ENCODE measurements at regions not wholly inside any gene's neighbourhood (a gene's known extent, or its start where the extent isn't known, plus 50 kb on each side); places are given as distances from the start of the nearest gene placed in this dataset.
"Not testable (repeated sequence)": the region's sequence is repeated elsewhere in the genome, so short reads cannot be mapped to it uniquely, and the experiment has no call there.

DNA sequence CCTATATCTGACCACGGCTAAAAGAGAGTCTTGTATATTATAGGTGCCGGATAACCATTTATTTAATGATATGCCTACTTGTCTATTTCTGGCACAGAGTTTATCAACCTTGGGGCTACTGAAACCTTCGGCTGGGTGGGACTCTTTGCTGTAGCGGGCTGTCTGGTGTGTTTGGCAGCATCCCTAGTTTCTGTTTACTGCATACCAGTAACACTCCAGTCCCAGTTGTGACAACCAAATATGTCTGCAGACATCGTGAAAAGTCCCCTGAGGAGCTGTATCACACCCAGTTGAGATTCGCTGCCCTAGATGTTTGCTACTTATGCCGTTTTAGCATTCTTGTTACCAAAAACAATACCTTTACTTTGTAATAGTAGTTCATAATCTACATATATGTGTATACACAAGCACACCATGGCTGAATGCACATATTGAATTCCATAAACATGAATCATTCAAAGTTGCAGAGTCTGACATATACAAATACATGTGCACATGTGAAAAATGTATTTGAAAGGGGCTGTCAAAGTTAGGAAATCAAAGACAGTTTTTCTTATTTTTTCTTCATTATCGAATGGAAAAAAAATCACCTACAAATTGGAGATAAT lies 89.1 kb upstream of the SHISA6 start:
- H3K27me3 ChIP-seq (ENCODE audit: insufficient read depth, low read depth): no peaks in the 10 kb centered on the region
- H3K4me2 ChIP-seq: no peak overlapping the region
- TF ChIP-seq CTCF (conservative IDR thresholded peaks at IDR 0.05; ENCODE audit: low read depth, low read length): no peak
- H3K9ac ChIP-seq: no peak overlapping the region
- no peak overlapping the region for H3K4me3 ChIP-seq (IDR thresholded peaks at IDR 0.05; ENCODE audit: insufficient read depth, low read depth, low read length)
- no peaks in the 10 kb centered on the region for H4K20me1 ChIP-seq (ENCODE audit: insufficient read depth)
- H3K27ac ChIP-seq: no peak overlapping the region
- H2AFZ ChIP-seq (ENCODE audit: low read depth): no peak overlapping the region
- H3K36me3 ChIP-seq (ENCODE audit: insufficient read depth): no peaks in the 10 kb centered on the region
- no peaks in the 10 kb centered on the region for H3K4me1 ChIP-seq (ENCODE audit: low read depth, poor library complexity, severe bottlenecking)
- no peaks in the 10 kb centered on the region for H3K79me2 ChIP-seq (ENCODE audit: insufficient read depth, low read depth)

DNA sequence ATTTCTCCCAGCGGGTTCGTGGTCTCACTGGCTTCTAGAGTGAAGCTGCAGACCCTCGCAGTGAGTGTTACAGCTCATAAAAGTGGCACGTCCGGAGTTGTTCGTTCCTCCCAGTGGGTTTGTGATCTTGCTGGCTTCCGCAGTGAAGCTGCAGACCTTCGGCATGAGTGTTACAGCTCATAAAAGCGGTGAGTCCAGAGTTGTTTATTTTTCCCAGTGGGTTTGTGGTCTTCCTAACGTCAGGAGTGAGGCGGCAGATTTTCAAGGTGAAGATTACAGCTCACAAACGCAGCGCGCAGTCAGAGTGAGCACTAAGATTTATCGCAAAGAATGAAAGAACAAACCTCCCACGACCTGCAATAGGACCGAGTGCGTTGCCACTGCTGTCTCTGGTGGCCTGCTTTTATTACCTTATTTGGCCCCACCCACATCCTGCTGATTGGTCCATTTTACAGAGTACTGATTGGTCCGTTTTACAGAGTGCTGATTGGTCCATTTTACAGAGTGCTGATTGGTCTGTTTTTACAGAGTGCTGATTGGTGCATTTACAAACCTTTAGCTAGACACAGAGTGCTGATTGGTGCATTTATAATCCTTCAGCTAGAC lies 90.0 kb upstream of the SHISA6 start:
- not testable (repeated sequence) for H4K20me1 ChIP-seq (ENCODE audit: insufficient read depth); H3K27me3 ChIP-seq (ENCODE audit: insufficient read depth, low read depth); H3K4me3 ChIP-seq (IDR thresholded peaks at IDR 0.05; ENCODE audit: insufficient read depth, low read depth, low read length); H3K27ac ChIP-seq; H2AFZ ChIP-seq (ENCODE audit: low read depth); H3K9ac ChIP-seq; H3K4me1 ChIP-seq (ENCODE audit: low read depth, poor library complexity, severe bottlenecking); H3K79me2 ChIP-seq (ENCODE audit: insufficient read depth, low read depth); H3K4me2 ChIP-seq; H3K36me3 ChIP-seq (ENCODE audit: insufficient read depth)

GRCh38 chr17:11144358-11145233 lies 96.4 kb upstream of the SHISA6 start:
- no peak overlapping the region for H3K4me2 ChIP-seq
- no peak overlapping the region for H3K27ac ChIP-seq
- TF ChIP-seq CTCF (conservative IDR thresholded peaks at IDR 0.05; ENCODE audit: low read depth, low read length): peak; percentile 40
- no peak overlapping the region for H3K4me3 ChIP-seq (IDR thresholded peaks at IDR 0.05; ENCODE audit: insufficient read depth, low read depth, low read length)
- no peak overlapping the region for H2AFZ ChIP-seq (ENCODE audit: low read depth)
- no peaks in the 10 kb centered on the region for H3K27me3 ChIP-seq (ENCODE audit: insufficient read depth, low read depth)
- no peaks in the 10 kb centered on the region for H4K20me1 ChIP-seq (ENCODE audit: insufficient read depth)
- H3K79me2 ChIP-seq (ENCODE audit: insufficient read depth, low read depth): no peaks in the 10 kb centered on the region
- no peak overlapping the region for H3K9ac ChIP-seq
- no peaks in the 10 kb centered on the region for H3K4me1 ChIP-seq (ENCODE audit: low read depth, poor library complexity, severe bottlenecking)
- H3K36me3 ChIP-seq (ENCODE audit: insufficient read depth): no peaks in the 10 kb centered on the region

DNA sequence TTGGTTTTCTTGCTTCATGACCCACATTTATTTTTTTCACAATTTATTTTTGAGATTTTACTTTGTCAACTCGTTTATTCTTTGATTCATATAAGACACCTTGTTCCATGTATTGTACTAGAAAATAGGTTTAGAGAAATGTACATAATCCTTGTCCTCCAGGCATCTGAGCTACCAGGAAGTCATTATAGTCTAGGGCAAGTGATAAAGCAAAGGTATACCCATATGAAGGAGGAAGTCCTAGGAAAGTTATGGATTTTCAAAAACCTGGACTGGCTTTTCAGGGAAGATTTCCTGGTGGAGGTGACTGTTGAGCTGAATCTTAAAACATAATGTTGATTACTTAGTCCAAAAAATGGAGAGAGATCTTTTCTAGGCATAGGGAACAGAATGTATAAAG lies 98.8 kb upstream of the SHISA6 start:
- Histone ChIP-seq H4K20me1 (ENCODE audit: insufficient read depth) (no peaks in the 10 kb centered on the region), H2AFZ (ENCODE audit: low read depth) (no peak overlapping the region), H3K9ac (no peak overlapping the region), H3K36me3 (ENCODE audit: insufficient read depth) (no peaks in the 10 kb centered on the region), H3K27me3 (ENCODE audit: insufficient read depth, low read depth) (no peaks in the 10 kb centered on the region), H3K27ac (no peak overlapping the region), H3K4me1 (ENCODE audit: low read depth, poor library complexity, severe bottlenecking) (no peaks in the 10 kb centered on the region), H3K79me2 (ENCODE audit: insufficient read depth, low read depth) (no peaks in the 10 kb centered on the region), H3K4me2 (no peak overlapping the region), H3K4me3 (IDR thresholded peaks at IDR 0.05; ENCODE audit: insufficient read depth, low read depth, low read length) (no peak overlapping the region)
- TF ChIP-seq CTCF (conservative IDR thresholded peaks at IDR 0.05; ENCODE audit: low read depth, low read length): no peak

Measured in KMS-11 (cell line).